Ascending aorta (tissue), 2 donors: ENCODE measurements at regions not wholly inside any gene's neighbourhood (a gene's known extent, or its start where the extent isn't known, plus 50 kb on each side); places are given as distances from the start of the nearest gene placed in this dataset.
"Not testable (repeated sequence)": the region's sequence is repeated elsewhere in the genome, so short reads cannot be mapped to it uniquely, and the experiment has no call there.

ENCODE experiments used
- DNase-seq, 2 donors: peaks; one replicate each; pipeline ENCODE4 v3.0.0-alpha.2; 2019; ENCODE audit warnings: low spot score in 2 of 2
- H3K27ac ChIP-seq, 2 donors: fragments of 200-600 bp; sonication (generic); one replicate each; pipeline ENCODE4 v1.5.1; 2016 to 2017; ENCODE audit warnings: mild to moderate bottlenecking in 1 of 2
- H3K27me3 ChIP-seq: fragments of 200-600 bp; sonication (generic); one replicate; pipeline ENCODE4 v1.5.1; 2017
- H3K36me3 ChIP-seq, 2 donors: fragments of 200-600 bp; sonication (generic); one replicate each; pipeline ENCODE4 v1.5.1; 2016
- H3K4me1 ChIP-seq, 2 donors: fragments of 200-600 bp; sonication (generic); one replicate each; pipeline ENCODE4 v1.5.1; 2016 to 2017; ENCODE audit warnings: mild to moderate bottlenecking in 1 of 2
- H3K4me3 ChIP-seq, 2 donors: fragments of 200-600 bp; sonication (generic); one replicate each; pipeline ENCODE4 v1.5.1; 2016 to 2017; ENCODE audit warnings: mild to moderate bottlenecking in 1 of 2
- H3K9me3 ChIP-seq, 2 donors: fragments of 200-600 bp; sonication (generic); one replicate each; pipeline ENCODE4 v1.5.1; 2016
- intact Hi-C: fragments of 100-400 bp; cut with DNase I; formaldehyde crosslinking; loops from one replicate; pipeline ENCODE4 v1.15.1; 2023
- TF ChIP-seq, protein P1 (sequence below), 3 experiments: fragments of 200-600 bp in 2 of 3; fragments of 450-650 bp in 1 of 3; sonication (generic) in 2 of 3; IDR thresholded peaks; one replicate each; pipeline ENCODE4 v1.5.1; 2016 to 2019; ENCODE audit warnings: antibody characterized with exemption in 3 of 3, mild to moderate bottlenecking in 1 of 3, moderate library complexity in 1 of 3

DNA sequence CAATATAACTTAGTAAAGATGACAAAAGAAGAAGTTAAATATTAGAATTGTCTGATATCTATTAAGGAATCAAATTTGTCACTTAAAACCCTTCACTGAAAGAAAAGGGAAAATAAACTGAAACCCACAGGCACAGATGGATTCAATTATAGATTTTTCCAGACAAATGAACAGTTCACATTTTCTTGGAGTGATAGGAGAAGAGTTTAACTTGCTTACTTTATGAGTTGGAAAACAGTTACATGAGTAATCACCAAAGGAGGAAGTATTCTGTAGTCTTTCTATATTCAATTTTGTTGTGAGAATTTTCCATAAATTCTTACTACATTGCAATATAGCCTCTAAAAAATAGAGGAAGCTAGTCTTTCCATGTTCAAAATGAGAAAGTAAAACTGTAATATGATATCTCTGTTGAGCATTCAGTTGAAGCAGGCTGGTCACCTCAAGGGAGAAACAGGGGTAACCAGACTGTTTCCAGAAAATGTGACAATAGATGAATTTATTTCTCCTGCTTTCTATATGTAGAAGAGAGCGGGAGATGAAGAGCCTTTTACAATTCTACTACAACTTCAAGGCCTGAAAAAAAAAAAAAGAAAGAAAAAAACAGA lies 330.3 kb upstream of the EPHA5 start:
- H3K9me3 ChIP-seq, result no peaks in the 10 kb centered on the region
- TF ChIP-seq, protein P1, sequence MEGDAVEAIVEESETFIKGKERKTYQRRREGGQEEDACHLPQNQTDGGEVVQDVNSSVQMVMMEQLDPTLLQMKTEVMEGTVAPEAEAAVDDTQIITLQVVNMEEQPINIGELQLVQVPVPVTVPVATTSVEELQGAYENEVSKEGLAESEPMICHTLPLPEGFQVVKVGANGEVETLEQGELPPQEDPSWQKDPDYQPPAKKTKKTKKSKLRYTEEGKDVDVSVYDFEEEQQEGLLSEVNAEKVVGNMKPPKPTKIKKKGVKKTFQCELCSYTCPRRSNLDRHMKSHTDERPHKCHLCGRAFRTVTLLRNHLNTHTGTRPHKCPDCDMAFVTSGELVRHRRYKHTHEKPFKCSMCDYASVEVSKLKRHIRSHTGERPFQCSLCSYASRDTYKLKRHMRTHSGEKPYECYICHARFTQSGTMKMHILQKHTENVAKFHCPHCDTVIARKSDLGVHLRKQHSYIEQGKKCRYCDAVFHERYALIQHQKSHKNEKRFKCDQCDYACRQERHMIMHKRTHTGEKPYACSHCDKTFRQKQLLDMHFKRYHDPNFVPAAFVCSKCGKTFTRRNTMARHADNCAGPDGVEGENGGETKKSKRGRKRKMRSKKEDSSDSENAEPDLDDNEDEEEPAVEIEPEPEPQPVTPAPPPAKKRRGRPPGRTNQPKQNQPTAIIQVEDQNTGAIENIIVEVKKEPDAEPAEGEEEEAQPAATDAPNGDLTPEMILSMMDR (IDR thresholded peaks at IDR 0.05), result no peak
- H3K27me3 ChIP-seq, result no peaks in the 10 kb centered on the region
- no peak for DNase-seq
- intact Hi-C loops, result no loop called here
- no peak overlapping the region for H3K27ac ChIP-seq
- no peaks in the 10 kb centered on the region for H3K36me3 ChIP-seq
- no peak overlapping the region for H3K4me3 ChIP-seq
- no peaks in the 10 kb centered on the region for H3K4me1 ChIP-seq

DNA sequence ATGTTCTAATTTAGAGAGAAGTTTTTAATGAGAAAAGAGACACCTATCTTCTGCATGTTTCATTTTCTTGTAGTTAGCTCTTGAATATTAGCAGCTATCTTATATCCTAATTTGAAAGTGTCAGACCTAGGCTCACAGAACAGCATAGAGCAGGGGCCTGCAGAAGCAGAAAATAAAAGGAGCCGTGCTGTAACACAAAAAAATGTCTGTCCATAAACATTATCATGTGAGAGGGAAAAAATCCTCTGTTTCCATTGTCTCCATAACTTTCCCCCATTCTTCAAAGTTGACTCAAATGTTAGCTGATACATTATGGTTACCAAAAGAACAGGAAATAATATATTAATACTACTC lies 329.2 kb upstream of the EPHA5 start:
- Histone ChIP-seq H3K27ac (no peak overlapping the region), H3K4me1 (no peaks in the 10 kb centered on the region), H3K9me3 (no peaks in the 10 kb centered on the region), H3K4me3 (no peak overlapping the region), H3K36me3 (no peaks in the 10 kb centered on the region), H3K27me3 (no peaks in the 10 kb centered on the region)
- DNase-seq, result no peak
- intact Hi-C loops, result no loop called here
- TF ChIP-seq, protein P1 (IDR thresholded peaks at IDR 0.05), result no peak

DNA sequence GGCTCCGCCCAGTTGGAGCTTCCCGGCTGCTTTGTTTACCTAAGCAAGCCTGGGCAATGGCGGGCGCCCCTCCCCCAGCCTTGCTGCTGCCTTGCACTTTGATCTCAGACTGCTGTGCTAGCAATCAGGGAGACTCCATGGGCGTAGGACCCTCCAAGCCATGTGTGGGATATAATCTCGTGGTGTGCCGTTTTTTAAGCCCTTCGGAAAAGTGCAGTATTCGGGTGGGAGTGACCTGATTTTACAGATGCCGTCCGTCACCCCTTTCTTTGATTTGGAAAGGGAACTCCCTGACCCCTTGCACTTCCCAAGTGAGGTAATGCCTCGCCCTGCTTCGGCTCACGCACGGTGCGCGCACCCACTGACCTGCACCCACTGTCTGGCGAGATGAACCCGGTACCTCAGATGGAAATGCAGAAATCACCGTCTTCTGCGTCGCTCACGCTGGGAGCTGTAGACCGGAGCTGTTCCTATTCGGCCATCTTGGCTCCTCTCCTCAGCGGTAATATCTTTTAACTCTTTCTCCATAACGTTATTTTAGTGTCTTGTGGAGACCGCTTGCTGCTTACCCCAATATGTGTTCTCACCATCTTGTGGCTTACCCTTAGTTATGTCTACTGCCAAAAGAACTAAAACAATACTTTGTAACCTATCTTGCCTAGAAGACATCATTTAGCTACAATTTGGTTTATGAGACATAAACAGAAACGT lies 328.7 kb upstream of the EPHA5 start:
- H3K27ac ChIP-seq, H3K36me3 ChIP-seq, H3K9me3 ChIP-seq, H3K4me1 ChIP-seq, H3K27me3 ChIP-seq, DNase-seq, intact Hi-C loops, H3K4me3 ChIP-seq: not testable (repeated sequence)

DNA sequence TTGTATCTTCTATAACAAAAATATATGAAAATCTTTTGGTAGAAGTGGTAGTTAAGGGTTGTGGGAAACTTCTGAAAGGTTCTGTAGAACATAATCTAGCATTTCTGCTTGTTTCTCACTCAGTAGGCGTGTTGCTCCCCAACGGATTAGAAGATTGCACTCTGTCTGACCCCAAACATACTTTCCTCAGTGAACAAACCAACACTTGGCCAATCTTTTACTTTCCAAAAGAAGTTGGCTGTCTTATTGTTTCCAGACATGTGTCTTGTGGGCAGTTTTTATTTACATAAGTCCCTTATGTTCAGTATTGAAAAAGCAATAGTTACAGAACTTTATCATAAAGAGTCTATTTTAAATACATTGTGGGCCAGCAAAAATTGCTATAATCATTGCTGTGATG lies 312.8 kb upstream of the EPHA5 start:
- H3K27me3 ChIP-seq, result no peaks in the 10 kb centered on the region
- H3K4me3 ChIP-seq, result no peak overlapping the region
- DNase-seq, result no peak
- intact Hi-C loops, result no loop called here
- H3K27ac ChIP-seq, result no peak overlapping the region
- TF ChIP-seq, protein P1 (IDR thresholded peaks at IDR 0.05), result no peak
- H3K9me3 ChIP-seq, result no peaks in the 10 kb centered on the region
- no peaks in the 10 kb centered on the region for H3K36me3 ChIP-seq
- H3K4me1 ChIP-seq, result no peaks in the 10 kb centered on the region

DNA sequence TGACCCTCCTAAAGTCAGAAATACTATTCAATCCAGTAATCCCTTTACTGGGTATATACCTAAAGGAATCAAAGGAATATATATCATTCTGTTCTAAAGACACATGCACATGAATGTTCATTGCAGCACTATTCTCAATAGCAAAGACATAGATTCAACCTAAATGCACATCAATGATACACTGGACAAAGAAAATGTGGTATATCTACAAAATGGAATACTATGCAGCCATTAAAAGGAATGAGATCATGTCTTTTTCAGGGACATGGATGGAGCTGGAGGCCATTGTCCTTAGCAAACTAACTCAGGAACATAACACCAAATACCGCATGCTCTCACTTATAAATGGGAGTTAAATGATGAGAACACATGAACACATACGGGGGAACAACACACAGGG lies 306.0 kb upstream of the EPHA5 start:
- DNase-seq, result no peak
- Histone ChIP-seq H3K4me3 (no peak overlapping the region), H3K36me3 (no peaks in the 10 kb centered on the region), H3K9me3 (no peaks in the 10 kb centered on the region), H3K4me1 (no peaks in the 10 kb centered on the region), H3K27ac (no peak overlapping the region), H3K27me3 (no peaks in the 10 kb centered on the region)
- TF ChIP-seq, protein P1 (IDR thresholded peaks at IDR 0.05), result no peak
- intact Hi-C loops, result no loop called here

DNA sequence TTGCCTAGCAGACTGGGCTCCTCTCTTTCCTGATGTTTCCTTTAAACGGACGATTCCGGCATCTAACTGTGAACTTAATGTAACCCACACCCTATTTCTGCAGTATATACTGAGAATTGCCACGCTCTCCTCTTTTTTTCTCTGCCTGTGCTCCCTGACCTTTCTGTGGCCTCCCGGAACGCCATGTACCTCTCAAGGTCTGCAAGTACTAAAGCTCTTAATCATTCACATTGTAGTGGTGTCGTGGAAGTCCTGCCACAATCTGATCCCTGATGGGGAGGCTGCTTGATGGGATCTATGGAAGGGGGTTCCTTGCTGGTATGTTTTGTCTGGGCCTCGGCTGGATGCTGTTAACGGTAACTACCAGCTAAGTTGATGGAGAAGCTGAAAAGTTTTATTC lies 302.9 kb upstream of the EPHA5 start:
- intact Hi-C loops, result no loop called here
- H3K36me3 ChIP-seq, result no peaks in the 10 kb centered on the region
- H3K27me3 ChIP-seq, result no peaks in the 10 kb centered on the region
- H3K27ac ChIP-seq, result no peak overlapping the region
- H3K4me1 ChIP-seq, result no peaks in the 10 kb centered on the region
- TF ChIP-seq, protein P1 (IDR thresholded peaks at IDR 0.05), result no peak
- DNase-seq, result no peak
- no peaks in the 10 kb centered on the region for H3K9me3 ChIP-seq
- H3K4me3 ChIP-seq, result no peak overlapping the region
